Hepatocyte (in vitro differentiated cells): ENCODE measurements at regions not wholly inside any gene's neighbourhood (a gene's known extent, or its start where the extent isn't known, plus 50 kb on each side); places are given as distances from the start of the nearest gene placed in this dataset.

Experiments used
- CTCF ChIP-seq: fragments of 200-600 bp; sonication (generic); IDR thresholded peaks from 2 replicates; pipeline ENCODE4 v1.5.1; 2016; ENCODE audit warnings: antibody characterized with exemption, mild to moderate bottlenecking; ENCODE audit not compliant: poor library complexity
- EZH2 ChIP-seq: fragments of 200-600 bp; sonication (generic); IDR thresholded peaks from 2 replicates; pipeline ENCODE4 v1.6.1; 2016; ENCODE audit warnings: antibody characterized with exemption, mild to moderate bottlenecking, borderline replicate concordance

GRCh38 chr14:65346895-65347294, 65.6 kb upstream of the FUT8 start:
- no peak for TF ChIP-seq CTCF
- TF ChIP-seq EZH2: no peak
